HG03103 (cell line): ENCODE measurements at regions not wholly inside any gene's neighbourhood (a gene's known extent, or its start where the extent isn't known, plus 50 kb on each side); places are given as distances from the start of the nearest gene placed in this dataset.

ENCODE experiments used
- ATAC-seq: cut with Tn5 transposase; IDR thresholded peaks from one replicate; pipeline ENCODE4 v1.9.1; 2021; ENCODE audit warnings: low read depth; ENCODE audit not compliant: unreplicated experiment

DNA sequence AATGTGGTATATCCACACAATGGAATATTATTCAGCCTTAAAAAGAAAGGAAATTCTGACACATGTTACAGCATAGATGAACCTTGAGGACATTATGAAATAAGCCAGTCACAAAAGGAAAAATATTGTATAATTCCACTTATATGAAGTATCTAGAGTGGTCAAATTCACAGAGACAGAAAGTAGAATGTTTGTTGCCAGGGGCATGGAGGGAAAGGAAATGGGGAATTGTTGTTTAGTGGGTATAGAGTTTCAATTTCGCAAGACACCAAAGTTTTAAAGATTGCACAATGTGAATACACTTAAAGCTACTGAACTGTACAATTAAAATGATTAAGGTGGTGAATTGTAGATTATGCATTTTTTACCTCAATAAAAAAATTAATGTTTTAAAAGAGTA, 92.9 kb downstream of the TXNL1 start:
- ATAC-seq: no peak

DNA sequence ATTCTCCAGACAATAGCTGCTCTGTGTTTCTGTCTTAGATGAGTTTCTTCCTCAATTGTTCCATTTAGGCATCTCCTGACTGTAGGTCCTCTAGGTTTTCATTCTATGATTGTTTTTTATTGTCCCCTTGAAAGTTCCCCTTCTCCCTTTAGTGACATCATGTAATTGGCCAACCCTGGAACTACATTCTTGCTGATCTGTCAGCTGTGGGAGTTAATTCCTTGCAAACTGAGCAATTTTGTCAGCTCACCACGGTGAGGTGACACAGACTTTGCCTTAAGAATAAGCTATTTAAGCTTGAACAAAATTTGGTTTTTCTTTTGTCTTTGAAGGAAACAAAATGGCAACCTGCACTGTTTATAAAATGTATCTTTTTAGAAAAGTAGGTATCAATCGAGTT, 95.9 kb downstream of the TXNL1 start:
- ATAC-seq: no peak

DNA sequence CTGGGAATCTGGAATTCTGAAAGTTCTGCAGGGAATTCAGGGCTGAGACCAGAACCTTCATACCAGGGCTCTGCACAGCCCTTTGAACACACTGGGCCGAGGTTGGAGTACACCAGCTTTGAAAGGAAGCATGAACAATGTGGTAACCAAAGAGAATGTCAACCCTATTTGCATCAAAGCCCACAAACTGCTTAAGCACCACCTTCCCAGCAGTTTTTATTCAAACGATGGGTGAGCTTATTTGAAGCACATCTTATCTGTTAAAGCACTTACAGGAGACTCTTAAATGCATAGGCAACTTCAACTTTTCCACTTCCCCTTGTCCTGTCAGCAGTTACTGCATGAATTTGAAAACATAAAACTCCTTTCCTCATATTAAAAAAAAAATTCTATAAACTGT, 96.6 kb downstream of the TXNL1 start:
- ATAC-seq: peak; percentile 55

DNA sequence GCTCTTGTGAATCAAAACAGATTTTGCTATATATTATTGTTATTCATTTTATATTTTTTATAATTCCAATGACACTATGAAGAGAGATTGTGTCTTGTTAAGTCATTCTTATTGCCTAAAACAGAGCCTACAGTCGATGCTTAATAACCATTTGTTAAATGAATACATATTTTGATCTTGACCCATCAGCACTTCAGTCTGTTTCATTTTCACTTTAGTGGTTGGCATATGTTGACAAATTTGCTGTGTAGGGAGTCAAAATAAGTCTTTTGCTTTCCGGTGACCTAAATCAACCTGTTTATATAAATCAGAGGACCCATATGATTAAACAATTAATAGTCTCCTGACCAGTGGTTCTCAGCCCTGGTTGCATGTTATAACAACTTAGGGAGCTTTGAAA, 97.1 kb downstream of the TXNL1 start:
- ATAC-seq: no peak

DNA sequence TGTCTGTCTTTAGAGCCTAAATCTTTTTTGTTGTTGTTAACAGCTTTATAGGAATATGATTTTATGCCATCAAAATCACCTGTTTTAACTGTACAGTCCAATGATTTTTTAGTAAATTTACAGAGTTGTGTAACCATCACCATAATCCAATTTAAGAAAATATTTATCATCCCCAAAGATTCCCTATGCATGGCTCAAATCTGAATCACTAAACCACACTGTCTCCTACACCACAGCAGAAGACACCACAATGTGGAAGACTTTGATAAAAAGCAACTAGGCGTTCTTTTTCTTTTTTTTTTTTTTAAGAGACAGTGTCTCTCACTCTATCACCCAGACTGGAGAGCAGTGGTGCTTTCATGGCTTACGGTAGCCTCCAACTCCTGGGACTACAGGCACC, 99.6 kb downstream of the TXNL1 start:
- no peak for ATAC-seq

DNA sequence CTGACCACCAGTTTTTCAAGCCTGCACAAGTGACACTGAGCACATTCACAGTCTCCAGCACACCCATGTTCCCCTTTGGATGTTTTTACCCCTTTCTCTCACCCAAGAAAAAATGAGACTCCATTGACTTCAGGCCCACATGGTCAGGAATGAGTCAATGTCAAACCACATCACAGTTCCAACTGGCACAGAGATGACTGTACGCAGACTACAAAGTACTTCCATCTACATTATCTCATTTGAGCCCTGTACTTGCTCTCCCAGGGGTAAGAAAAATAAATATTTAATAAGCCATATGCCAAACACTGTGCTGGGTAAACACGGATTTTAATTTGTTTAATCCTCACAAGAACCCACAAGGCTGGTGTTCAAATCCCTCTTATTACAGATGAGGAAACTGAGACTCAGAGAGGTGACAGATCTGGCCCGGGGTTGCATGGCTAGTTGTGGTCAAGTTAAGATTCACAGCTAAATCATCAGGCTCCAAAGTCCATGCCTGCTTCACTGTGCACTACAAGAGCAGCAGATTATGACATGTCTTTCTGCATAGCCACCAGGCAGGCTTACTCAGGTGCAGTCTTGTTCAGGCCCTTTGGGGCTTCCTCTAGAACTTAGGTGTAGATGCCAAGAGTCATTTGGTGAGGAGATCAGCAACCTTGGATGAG, 106.1 kb downstream of the TXNL1 start:
- ATAC-seq: peak; percentile 96

DNA sequence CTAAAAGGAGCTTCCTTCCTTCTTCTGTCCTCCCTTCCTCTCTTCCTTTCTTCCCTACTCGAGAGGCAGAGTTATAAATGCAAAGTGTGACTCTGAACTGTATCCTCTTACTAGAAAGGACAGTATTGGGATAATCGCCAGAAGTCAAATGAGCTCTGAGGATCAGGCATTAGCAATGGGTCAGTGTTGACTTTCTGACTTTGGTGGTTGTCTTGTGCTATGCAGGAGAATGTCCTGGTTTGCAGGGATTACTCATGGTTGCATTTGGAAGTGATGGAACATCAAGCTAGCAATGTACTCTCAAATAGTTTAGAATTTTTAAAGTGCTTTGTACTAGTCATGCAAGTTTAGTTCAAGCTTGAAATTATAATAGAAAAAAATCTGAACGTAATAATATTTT, 115.6 kb downstream of the TXNL1 start:
- no peak for ATAC-seq

DNA sequence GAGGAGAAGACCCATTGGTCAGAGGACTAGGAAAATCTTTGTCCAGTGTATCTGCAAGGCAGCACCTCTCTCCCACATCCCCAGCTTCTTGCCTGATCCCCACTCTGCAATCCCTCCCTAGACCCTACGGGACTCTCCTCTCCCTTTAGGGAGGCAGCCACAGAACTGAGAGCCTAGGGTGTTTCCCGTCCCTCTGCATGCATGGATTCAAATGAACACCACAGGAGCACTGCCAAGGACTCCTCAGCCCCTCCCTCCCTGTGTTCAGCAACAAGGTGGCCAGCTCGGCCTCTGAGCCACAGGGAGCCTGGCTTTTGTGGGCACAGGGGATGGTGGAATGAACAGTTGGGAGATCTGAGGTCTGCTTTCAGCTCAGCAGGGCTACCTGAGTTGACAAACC, 117.1 kb downstream of the TXNL1 start:
- ATAC-seq: no peak

DNA sequence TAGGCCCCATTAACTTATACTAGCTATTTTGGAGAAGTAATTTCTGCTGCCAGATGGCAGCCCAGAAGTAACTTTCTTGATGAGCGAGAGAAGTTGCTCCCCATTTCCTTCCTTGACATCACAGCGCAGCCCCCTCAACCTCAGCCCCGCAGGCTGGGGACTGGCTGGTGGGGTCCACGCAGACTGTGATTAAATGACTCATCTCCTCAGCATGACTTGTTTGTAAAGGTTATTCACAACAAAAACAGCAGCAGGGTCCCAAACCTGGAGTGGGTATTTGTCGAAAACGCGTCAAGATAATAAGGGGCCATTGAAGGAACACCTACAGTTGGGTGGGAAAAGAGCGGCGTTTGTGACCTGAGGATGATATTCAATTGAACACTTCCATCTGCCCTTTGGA, 120.6 kb downstream of the TXNL1 start:
- ATAC-seq: no peak

DNA sequence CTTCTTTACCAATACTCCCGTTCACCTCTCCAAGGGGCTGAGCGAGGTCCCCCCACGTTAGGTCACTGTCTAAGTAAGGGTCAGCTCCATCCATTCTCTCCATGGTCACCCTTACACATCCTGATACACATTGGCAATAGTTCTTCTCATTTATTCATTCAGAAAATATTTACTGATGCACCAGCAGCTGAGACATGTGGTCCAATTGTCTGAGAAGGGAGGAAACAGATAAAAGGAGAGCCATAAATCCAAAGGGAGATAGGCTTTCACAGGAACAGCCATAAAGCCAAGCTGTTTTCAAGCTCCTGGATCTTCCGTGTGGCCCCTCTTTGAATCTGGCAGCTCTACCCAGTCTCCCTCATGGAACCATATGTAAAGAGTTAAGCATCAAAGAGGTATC, 121.2 kb downstream of the TXNL1 start:
- no peak for ATAC-seq

DNA sequence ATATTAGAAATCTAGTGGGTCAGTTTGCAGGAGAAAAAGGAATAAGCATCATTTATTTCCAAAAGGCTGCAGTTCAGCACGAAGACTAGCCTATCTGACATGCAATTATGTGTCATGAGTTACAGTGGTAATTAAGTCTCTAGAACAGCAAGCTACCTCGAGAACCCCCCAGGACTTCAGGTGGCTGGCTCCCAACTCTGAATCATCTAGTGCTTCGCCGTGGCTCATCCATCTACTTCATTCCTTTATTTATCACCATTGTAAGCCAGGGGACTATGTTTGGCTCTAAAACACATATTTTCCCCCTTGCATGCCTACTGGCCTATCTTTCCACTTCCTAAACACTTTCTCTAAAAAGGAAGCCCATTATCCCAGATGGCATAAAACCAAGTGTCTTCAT, 121.6 kb downstream of the TXNL1 start:
- no peak for ATAC-seq

DNA sequence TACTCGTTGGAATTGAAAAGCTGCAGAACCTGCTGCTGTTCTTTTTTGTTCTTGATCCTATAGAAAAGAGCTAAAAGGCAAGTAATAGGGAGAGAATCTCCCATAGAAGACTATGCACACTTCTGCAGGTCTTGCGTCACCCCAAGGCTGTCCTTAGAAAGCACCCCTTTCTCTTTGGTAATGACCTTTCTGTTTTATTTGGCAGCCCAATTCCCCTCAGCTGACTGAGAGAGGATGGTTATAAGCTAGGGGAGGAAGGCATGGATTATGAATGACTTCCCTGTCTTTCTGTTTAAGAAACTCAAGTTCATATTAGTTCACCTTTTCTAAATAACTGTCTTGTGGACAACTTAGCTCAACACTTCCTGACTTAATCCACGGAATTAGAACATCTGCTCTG, 122.9 kb downstream of the TXNL1 start:
- ATAC-seq: no peak

DNA sequence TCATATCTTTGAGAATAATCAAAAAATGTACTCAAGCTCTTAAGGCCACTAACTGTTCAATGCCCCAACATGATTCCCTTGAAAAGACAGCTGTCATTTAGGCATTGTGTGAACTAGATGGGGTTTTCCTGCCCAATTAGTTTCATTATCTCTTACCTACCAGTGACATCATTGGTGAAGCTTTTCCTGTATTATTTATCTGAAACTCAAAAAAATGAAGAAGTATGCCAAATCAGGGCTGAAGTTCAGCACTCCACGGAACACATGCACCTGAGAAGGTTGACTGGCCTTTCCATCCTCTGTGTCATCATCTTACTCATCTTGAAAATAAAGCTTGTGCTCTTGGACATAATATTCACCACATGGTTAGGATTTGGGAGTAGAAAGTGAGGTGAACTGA, 126.4 kb downstream of the TXNL1 start:
- no peak for ATAC-seq

DNA sequence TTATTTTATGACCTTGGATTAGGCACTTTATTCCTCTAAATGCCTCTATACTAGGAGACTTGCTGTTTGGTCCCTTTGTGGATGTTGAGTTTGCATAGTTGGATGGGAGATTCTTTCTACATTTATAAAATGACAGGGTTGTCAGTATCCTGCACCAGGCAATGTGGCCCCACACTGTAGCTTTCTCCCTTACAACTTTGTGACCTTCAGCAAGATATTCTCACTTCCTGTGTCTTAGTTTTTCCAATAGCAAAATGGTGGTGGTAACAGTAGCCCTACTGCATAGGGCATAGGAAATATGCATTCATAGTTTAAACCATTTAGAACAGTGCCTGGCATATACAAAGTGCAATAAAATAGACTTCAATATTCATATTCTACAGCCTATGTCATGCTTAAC, 128.3 kb downstream of the TXNL1 start:
- ATAC-seq: no peak

DNA sequence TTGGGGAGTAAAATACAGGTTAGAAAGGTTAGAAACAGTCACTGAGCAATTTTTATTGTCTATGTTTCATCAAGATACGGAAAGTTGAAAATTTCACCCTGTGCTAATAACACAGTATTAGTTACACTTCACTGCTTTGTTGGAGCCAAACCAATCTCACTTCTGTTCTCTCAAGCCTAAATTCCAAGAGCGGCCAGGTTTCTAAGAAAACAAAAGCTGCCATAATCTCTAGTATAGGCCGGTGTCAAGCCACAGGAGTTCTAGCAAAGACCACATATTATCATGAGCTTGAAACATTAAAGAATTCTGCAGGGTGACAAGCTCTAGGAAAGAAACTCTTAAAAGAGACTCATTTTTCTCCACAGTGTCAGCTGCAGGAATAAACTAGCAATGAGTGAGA, 128.7 kb downstream of the TXNL1 start:
- ATAC-seq: no peak

DNA sequence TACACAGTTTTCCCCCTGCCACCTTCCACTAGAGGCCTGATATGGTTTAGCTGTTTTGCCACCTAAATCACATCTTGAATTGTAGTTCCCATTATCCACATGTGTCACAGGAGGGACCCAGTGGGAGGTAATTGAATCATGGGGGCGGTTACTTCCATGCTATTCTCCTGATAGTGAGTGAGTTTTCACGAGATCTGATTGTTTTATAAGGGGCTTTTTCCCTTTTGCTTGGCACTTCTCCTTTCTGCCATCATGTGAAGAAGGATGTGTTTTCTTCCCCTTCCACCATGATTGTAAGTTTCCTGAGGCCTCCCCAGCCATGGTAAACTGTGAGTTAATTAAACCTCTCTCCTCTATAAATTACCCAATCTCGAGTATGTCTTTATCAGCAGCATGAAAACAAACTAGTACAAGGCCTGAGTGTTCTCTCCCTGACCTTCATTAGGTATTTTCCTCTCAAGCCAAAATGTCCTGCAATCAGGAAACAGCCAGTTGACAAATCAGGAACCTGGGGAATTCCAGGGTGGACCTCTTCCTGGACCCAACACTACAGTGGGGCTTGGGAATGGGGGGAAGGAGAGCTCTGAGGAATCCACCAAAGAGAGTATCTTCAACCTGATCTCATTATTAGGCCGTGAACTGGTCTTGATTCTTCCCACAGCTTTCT, 129.9 kb downstream of the TXNL1 start:
- no peak for ATAC-seq

DNA sequence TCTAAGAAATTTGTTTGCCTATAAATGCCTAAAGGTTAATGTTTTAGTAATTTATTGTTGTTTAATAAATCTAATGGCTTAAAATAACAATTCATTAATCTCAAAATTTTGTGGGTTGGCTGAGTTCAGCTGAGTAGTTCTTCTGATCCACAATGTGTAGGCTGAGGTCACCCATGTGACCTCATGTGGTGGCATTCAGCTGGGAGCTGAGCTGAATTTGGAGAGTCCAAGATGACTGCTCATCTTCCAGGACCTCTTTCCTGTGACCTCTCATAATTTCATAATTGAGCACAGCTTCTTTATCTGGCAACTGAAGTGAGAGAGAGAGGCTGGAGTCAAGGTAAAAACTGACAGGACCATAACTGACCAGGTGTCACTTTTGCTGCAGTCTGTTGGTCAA, 132.4 kb downstream of the TXNL1 start:
- ATAC-seq: no peak

DNA sequence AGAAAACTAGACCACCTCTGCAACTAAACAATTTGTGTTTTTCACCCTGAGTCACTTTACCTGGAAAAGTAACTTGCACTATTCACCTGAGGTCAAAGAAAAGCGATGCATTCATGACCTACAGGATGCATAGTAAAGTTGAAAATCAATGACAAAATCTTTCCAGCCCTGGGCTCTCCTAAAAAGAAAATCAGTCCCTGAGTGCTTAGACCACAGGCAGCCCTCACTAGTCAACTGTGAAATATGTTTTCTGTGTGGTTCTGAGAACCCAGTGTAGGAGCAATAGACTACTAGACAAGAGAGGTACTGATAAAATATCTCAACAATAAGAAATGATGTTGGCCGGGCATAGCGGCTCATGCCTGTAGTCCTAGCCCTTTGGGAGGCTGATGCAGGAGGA, 133.1 kb downstream of the TXNL1 start:
- no peak for ATAC-seq

DNA sequence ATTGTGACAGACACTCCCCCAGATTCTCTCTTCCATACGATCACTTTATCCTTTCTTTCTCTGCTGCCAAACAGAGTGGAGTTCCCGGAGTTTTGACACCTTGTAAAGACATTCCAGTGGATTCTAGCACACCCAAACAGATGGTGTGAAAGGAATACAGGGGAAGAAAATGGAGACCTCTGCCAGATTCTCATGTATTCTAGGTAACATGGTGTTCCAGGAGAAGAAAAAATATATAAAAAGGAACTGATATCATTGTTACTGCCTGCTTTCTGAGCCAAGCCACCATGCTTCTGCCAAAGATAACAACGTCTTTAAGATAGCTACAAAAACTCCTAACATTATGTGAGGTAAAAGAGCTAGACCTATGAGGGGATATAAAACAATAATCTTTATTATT, 136.5 kb downstream of the TXNL1 start:
- ATAC-seq: no peak

DNA sequence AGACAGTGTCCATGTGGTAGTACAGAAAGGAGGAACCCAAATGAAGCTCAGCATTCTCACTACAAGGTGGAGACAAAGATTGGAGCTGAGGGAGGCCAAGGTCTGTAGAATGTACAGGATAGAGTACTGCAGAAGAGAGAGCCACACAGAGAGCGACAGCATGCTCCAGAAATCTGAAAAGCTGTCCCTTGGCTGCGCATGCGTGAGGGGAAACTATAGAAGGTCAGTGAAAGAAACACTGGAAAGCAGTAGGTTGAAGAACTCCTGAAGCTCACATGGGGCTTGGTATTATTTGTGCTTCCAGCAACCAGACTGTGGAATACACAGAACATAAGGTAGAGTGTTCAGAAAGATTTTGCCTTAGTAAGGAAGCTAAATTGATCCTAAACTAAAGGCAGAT, 142.5 kb downstream of the TXNL1 start:
- ATAC-seq: no peak

DNA sequence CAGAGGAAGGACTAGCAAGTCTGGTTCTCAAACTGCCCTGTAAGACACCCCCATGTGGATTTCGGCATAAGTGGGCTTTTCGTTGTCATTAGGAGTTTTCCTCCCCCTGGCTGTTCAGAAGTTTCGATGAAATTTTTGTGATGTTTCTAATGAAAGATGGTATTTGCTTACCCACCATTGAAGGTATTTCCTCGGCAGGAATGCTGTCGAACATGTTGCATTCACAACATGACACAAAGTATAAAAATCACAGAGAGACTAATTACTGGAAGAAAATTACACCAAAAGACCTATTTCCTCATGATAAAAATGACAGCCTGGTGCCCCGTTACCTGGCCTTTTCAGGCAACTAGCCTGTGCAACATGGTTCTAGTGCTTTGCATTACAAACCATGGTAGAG, 144.9 kb downstream of the TXNL1 start:
- no peak for ATAC-seq

DNA sequence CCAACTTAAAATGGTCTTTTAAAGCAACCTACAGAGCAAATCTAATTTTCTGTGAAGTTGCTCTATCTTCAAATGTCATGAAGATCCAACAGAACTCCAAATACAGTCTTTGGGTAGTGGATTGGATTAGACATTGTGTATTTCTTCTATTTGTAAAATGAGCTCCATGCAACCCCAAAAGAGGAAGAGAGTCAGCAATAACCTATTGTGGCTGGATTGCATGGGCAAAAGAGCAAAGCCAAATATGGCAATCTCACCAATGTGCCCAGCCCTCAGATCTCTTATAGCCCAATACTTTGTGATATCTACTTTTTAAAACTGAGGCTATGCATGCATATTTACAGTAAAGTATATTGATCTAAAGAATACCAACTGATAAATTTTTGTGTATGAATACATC, 146.3 kb downstream of the TXNL1 start:
- no peak for ATAC-seq

DNA sequence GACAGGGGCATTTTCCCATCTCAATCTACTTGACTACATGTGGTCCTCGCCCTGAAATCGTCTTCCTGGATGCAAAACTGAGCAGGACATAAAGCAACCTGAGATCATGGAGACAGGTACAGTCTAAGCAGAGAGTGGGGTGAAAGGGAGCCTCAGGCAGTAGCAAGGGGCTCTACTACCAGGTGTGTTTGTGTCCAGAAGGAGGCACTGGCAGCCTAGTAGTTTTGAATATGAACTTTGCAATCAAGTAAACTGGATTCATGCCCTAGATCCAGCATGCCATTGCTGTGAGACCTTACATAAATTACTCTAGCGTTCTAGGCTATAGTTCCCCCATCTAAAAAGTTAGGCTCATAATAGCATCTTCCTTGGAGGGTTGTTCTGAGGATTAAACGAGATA, 147.4 kb downstream of the TXNL1 start:
- no peak for ATAC-seq
